ENCODE measurements at regions not wholly inside any gene's neighbourhood (a gene's known extent, or its start where the extent isn't known, plus 50 kb on each side); places are given as distances from the start of the nearest gene placed in this dataset.

DNA sequence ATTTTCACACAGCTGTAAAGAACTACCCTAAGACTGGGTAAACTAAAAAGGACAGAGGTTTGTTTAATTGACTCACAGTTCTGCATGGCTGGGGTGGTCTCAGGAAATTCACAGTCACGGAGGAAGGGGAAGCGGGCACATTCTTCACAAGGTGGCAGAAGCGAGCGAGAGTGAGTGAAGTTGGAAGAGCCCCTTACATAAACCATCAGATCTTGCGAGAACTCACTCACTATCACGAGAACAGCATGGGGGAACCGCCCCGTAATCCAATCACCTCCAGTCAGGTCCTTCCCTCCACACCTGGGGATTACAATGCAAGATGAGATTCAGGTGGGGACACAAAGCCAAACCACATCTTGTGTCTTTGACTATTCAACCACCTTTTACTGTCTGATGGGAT, 700.5 kb downstream of the TENT5A start (continued):
- TF ChIP-seq, protein P1, sequence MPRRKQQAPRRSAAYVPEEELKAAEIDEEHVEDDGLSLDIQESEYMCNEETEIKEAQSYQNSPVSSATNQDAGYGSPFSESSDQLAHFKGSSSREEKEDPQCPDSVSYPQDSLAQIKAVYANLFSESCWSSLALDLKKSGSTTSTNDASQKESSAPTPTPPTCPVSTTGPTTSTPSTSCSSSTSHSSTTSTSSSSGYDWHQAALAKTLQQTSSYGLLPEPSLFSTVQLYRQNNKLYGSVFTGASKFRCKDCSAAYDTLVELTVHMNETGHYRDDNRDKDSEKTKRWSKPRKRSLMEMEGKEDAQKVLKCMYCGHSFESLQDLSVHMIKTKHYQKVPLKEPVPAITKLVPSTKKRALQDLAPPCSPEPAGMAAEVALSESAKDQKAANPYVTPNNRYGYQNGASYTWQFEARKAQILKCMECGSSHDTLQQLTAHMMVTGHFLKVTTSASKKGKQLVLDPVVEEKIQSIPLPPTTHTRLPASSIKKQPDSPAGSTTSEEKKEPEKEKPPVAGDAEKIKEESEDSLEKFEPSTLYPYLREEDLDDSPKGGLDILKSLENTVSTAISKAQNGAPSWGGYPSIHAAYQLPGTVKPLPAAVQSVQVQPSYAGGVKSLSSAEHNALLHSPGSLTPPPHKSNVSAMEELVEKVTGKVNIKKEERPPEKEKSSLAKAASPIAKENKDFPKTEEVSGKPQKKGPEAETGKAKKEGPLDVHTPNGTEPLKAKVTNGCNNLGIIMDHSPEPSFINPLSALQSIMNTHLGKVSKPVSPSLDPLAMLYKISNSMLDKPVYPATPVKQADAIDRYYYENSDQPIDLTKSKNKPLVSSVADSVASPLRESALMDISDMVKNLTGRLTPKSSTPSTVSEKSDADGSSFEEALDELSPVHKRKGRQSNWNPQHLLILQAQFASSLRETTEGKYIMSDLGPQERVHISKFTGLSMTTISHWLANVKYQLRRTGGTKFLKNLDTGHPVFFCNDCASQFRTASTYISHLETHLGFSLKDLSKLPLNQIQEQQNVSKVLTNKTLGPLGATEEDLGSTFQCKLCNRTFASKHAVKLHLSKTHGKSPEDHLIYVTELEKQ (tag by site-specific recombination; IDR thresholded peaks at IDR 0.05; ENCODE audit: borderline replicate concordance) = no peak
- TF ChIP-seq MZF1 (tag by site-specific recombination; IDR thresholded peaks at IDR 0.05; ENCODE audit: borderline replicate concordance) (no peak), GLIS2 (tag by site-specific recombination; IDR thresholded peaks at IDR 0.05) (no peak), BCL11A (tag by site-specific recombination; IDR thresholded peaks at IDR 0.05; ENCODE audit: low read depth) (no peak), ZNF391 (tag by site-specific recombination; IDR thresholded peaks at IDR 0.05; ENCODE audit: borderline replicate concordance, low read depth) (no peak), ZNF785 (tag by site-specific recombination; IDR thresholded peaks at IDR 0.05) (no peak)

DNA sequence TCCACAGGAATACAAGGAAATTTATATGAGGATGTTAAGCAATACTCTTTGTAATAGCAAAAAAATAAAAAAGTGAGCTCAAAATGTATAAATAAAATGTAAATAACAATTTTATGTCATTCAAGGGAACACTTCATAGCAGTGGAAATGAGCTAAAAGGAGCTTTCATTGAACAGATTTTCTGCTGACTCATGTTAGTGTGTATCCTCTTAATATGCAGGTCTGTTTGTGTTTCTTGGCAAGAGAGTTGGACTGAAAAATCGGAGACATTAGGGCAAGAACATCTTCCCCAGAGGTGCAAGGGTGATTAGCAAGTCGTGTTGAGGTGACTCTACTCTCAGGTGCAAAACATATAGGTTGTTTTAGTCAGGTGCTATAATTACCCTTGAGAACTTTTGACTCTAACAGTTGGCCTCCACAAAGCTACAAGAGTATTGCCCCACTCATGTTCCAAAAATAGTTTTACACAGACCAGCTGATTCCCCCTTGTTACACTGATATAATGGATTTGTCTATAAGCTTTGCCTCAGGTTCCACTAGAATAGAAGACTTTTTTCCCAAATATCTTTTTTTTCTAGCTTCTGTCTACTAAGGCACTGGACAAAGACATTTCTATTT, 702.9 kb downstream of the TENT5A start:
- POLR2A ChIA-PET = no interaction called here
- no peak overlapping the region for H3K4me3 ChIP-seq (ENCODE audit: low read depth, low read length)

DNA sequence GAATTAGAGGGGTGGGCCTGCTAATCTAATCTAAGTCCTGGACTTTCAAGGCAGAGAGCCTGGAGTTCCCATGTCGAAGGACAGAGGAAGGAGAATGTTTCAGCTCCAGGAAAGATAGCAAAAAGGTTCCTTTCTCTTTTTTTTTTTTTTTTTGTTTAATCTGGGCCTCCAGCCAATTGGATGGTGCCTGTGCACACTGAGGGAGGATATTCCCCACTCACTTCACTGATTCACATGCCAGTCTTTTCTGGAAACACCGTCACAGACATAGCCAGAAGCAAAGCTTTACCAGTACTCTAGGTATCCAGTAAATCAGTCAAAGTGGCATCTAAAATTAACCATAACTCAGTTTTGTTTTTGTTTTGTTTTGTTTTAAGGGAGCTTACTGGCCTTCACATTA, 721.1 kb downstream of the TENT5A start:
- H3K4me3 ChIP-seq (ENCODE audit: low read depth, low read length) = no peak overlapping the region
- no peak overlapping the region for H3K27ac ChIP-seq (ENCODE audit: extremely low read depth, low read depth, low read length)
- no peak for TF ChIP-seq ZNF501 (tag by site-specific recombination; IDR thresholded peaks at IDR 0.05)
- no peak for TF ChIP-seq ZNF184 (tag by site-specific recombination; IDR thresholded peaks at IDR 0.05)
- TF ChIP-seq HOXD13 (CRISPR knock-in tag; IDR thresholded peaks at IDR 0.05; ENCODE audit: borderline replicate concordance) = no peak
- TF ChIP-seq, protein P2, sequence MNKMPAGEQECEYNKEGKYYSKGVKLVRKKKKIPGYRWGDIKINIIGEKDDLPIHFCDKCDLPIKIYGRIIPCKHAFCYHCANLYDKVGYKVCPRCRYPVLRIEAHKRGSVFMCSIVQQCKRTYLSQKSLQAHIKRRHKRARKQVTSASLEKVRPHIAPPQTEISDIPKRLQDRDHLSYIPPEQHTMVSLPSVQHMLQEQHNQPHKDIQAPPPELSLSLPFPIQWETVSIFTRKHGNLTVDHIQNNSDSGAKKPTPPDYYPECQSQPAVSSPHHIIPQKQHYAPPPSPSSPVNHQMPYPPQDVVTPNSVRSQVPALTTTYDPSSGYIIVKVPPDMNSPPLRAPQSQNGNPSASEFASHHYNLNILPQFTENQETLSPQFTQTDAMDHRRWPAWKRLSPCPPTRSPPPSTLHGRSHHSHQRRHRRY (tag by site-specific recombination; IDR thresholded peaks at IDR 0.05) = no peak
- TF ChIP-seq ZNF239 (tag by site-specific recombination; IDR thresholded peaks at IDR 0.05) = no peak
- no peak for TF ChIP-seq ZNF624 (tag by site-specific recombination; IDR thresholded peaks at IDR 0.05)
- no peak for TF ChIP-seq ZNF223 (tag by site-specific recombination; IDR thresholded peaks at IDR 0.05)
- TF ChIP-seq ZNF211 (tag by site-specific recombination; IDR thresholded peaks at IDR 0.05; ENCODE audit: low read depth) = no peak
- TF ChIP-seq, protein P3, sequence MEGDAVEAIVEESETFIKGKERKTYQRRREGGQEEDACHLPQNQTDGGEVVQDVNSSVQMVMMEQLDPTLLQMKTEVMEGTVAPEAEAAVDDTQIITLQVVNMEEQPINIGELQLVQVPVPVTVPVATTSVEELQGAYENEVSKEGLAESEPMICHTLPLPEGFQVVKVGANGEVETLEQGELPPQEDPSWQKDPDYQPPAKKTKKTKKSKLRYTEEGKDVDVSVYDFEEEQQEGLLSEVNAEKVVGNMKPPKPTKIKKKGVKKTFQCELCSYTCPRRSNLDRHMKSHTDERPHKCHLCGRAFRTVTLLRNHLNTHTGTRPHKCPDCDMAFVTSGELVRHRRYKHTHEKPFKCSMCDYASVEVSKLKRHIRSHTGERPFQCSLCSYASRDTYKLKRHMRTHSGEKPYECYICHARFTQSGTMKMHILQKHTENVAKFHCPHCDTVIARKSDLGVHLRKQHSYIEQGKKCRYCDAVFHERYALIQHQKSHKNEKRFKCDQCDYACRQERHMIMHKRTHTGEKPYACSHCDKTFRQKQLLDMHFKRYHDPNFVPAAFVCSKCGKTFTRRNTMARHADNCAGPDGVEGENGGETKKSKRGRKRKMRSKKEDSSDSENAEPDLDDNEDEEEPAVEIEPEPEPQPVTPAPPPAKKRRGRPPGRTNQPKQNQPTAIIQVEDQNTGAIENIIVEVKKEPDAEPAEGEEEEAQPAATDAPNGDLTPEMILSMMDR (tag by site-specific recombination; IDR thresholded peaks at IDR 0.05) = no peak
- TF ChIP-seq ZNF621 (tag by site-specific recombination; IDR thresholded peaks at IDR 0.05) = no peak
- TF ChIP-seq, protein P4, sequence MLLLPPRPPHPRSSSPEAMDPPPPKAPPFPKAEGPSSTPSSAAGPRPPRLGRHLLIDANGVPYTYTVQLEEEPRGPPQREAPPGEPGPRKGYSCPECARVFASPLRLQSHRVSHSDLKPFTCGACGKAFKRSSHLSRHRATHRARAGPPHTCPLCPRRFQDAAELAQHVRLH (tag by site-specific recombination; IDR thresholded peaks at IDR 0.05) = no peak
- TF ChIP-seq ZNF391 (tag by site-specific recombination; IDR thresholded peaks at IDR 0.05; ENCODE audit: borderline replicate concordance, low read depth) = no peak
- TF ChIP-seq ZNF23 (tag by site-specific recombination; IDR thresholded peaks at IDR 0.05; ENCODE audit: borderline replicate concordance) = no peak
- H3K36me3 ChIP-seq (ENCODE audit: control insufficient read depth in 2 of 2, insufficient read depth in 1 of 2, low read length in 2 of 2) = no peaks in the 10 kb centered on the region
- ChIA-PET POLR2A (interaction anchor here (0.7 kb wide), 1 partner anchor 136 kb away, joined by 3 read pairs; no protein-coding TSS in a partner anchor), CTCF (interaction anchor here (0.6 kb wide), 1 partner anchor 102 kb away, joined by 3 read pairs; no protein-coding TSS in a partner anchor)
- H3K9me3 ChIP-seq (ENCODE audit: control insufficient read depth, insufficient read depth, low read depth, low read length) = no peaks in the 10 kb centered on the region
- H3K4me1 ChIP-seq (ENCODE audit: control insufficient read depth, insufficient read depth, low read length) = no peaks in the 10 kb centered on the region

More for the DNA sequence above, 702.9 kb downstream of the TENT5A start:
- Histone ChIP-seq H3K36me3 (ENCODE audit: control insufficient read depth in 2 of 2, insufficient read depth in 1 of 2, low read length in 2 of 2) (no peaks in the 10 kb centered on the region), H3K9me3 (ENCODE audit: control insufficient read depth, insufficient read depth, low read depth, low read length) (no peaks in the 10 kb centered on the region), H3K27ac (ENCODE audit: extremely low read depth, low read depth, low read length) (no peak overlapping the region), H3K4me1 (ENCODE audit: control insufficient read depth, insufficient read depth, low read length) (no peaks in the 10 kb centered on the region)
- TF ChIP-seq ZNF114 (tag by site-specific recombination; IDR thresholded peaks at IDR 0.05) (no peak), ZFP41 (tag by site-specific recombination; IDR thresholded peaks at IDR 0.05; ENCODE audit: borderline replicate concordance) (no peak), RBAK (tag by site-specific recombination; IDR thresholded peaks at IDR 0.05) (no peak), ZBTB48 (tag by site-specific recombination; IDR thresholded peaks at IDR 0.05) (no peak), GLIS1 (tag by site-specific recombination; IDR thresholded peaks at IDR 0.05) (no peak), SETDB1 (IDR thresholded peaks at IDR 0.05; ENCODE audit: insufficient read length, low read length) (no peak), ZNF146 (tag by site-specific recombination; IDR thresholded peaks at IDR 0.05) (no peak), ZNF239 (tag by site-specific recombination; IDR thresholded peaks at IDR 0.05) (no peak), ZNF785 (tag by site-specific recombination; IDR thresholded peaks at IDR 0.05) (no peak), ZNF169 (tag by site-specific recombination; IDR thresholded peaks at IDR 0.05) (no peak), SP2 (tag by site-specific recombination; IDR thresholded peaks at IDR 0.05) (no peak), ZNF302 (tag by site-specific recombination; IDR thresholded peaks at IDR 0.05; ENCODE audit: low read depth) (no peak), ZNF211 (tag by site-specific recombination; IDR thresholded peaks at IDR 0.05; ENCODE audit: low read depth) (no peak)
- TF ChIP-seq, protein P5, sequence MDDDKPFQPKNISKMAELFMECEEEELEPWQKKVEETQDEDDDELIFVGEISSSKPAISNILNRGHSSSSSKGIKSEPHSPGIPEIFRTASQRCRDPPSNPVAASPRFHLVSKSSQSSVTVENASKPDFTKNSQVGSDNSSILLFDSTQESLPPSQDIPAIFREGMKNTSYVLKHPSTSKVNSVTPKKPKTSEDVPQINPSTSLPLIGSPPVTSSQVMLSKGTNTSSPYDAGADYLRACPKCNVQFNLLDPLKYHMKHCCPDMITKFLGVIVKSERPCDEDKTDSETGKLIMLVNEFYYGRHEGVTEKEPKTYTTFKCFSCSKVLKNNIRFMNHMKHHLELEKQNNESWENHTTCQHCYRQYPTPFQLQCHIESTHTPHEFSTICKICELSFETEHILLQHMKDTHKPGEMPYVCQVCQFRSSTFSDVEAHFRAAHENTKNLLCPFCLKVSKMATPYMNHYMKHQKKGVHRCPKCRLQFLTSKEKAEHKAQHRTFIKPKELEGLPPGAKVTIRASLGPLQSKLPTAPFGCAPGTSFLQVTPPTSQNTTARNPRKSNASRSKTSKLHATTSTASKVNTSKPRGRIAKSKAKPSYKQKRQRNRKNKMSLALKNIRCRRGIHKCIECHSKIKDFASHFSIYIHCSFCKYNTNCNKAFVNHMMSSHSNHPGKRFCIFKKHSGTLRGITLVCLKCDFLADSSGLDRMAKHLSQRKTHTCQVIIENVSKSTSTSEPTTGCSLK (tag by site-specific recombination; IDR thresholded peaks at IDR 0.05) = no peak
- CTCF ChIA-PET = no interaction called here
